ENCODE measurements at regions not wholly inside any gene's neighbourhood (a gene's known extent, or its start where the extent isn't known, plus 50 kb on each side); places are given as distances from the start of the nearest gene placed in this dataset.

GRCh38 chr3:90056281-90057032, 949.0 kb downstream of the EPHA3 start:
- TF ChIP-seq CTCF (IDR thresholded peaks at IDR 0.05; ENCODE audit: low read depth, low read length), result no peak
- in situ Hi-C loops (cut with HindIII; ENCODE audit: low sequenced_read_pairs), result no loop called here
- no peak for DNase-seq (ENCODE audit: low read depth, low spot score)
- no peak overlapping the region for H3K4me3 ChIP-seq (ENCODE audit: low read depth, low read length)

DNA sequence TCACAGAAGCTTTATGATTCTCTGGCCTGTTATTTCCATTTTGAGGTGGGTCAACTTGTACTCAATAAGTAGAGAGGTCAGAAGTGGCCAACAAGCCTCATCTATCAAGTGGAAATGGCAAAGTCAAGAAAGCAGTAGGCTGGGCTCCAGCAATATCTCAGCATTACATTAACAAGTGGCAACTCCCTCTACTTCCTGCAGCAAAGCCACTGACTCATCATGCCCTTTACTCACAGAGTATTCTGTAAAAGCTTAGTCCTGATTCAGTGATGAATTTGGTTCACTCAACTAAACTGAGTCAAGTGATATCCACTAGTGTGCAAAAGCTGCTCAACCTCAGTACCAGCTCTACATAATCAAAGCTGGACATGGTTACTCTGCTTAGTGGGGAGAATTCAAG, 954.6 kb downstream of the EPHA3 start:
- TF ChIP-seq CTCF (IDR thresholded peaks at IDR 0.05; ENCODE audit: low read depth, low read length), result no peak
- in situ Hi-C loops (cut with HindIII; ENCODE audit: low sequenced_read_pairs), result no loop called here
- DNase-seq (ENCODE audit: low read depth, low spot score), result peak; percentile 40
- H3K4me3 ChIP-seq (ENCODE audit: low read depth, low read length), result no peak overlapping the region

GRCh38 chr3:90062631-90063200, 955.3 kb downstream of the EPHA3 start:
- no peak for DNase-seq (ENCODE audit: low read depth, low spot score)
- H3K4me3 ChIP-seq (ENCODE audit: low read depth, low read length), result no peak overlapping the region
- in situ Hi-C loops (cut with HindIII; ENCODE audit: low sequenced_read_pairs), result no loop called here
- no peak for TF ChIP-seq CTCF (IDR thresholded peaks at IDR 0.05; ENCODE audit: low read depth, low read length)

GRCh38 chr3:90068783-90069182, 961.4 kb downstream of the EPHA3 start:
- no peak for DNase-seq (ENCODE audit: low read depth, low spot score)
- no peak overlapping the region for H3K4me3 ChIP-seq (ENCODE audit: low read depth, low read length)
- in situ Hi-C loops (cut with HindIII; ENCODE audit: low sequenced_read_pairs), result no loop called here
- TF ChIP-seq CTCF (IDR thresholded peaks at IDR 0.05; ENCODE audit: low read depth, low read length), result no peak

DNA sequence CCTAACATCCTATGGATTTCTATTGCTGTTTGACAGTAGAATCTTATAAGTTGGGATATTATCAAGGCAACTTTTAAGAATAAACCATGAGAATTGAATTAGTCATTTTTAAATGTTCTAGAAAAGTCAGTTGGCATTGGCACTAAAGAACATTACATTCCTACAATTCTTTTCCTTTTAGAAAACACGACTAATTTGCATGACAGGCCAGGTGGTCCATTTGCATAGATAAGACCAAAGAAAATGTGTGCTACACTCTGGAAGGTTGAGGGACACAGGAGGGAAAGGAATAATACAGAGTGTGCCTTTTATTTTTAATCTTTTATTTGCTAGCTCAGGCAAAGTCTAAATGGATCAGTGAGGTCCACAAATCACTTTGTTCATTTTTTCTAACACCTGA, 962.3 kb downstream of the EPHA3 start:
- in situ Hi-C loops (cut with HindIII; ENCODE audit: low sequenced_read_pairs), result no loop called here
- no peak overlapping the region for H3K4me3 ChIP-seq (ENCODE audit: low read depth, low read length)
- TF ChIP-seq CTCF (IDR thresholded peaks at IDR 0.05; ENCODE audit: low read depth, low read length), result no peak
- peak; percentile 23 for DNase-seq (ENCODE audit: low read depth, low spot score)

DNA sequence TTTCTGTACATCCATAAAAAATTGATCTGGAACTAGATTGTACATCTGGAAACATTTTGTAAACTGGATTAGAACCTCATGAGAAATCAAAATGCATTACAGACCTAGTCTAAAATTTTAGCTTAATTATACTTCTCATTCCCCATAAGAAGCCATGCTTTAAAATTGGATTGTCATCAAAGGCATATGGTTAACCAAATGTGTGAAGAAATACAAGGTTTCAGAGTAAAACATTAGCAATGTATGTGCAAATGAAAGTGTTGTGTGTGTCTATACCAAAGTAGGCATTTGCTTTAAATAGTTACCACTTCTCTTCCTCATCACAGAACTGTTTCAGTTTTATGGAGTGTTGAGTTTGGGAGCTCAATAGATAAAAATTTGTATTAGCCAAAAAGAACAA, 968.7 kb downstream of the EPHA3 start:
- no peak for TF ChIP-seq CTCF (IDR thresholded peaks at IDR 0.05; ENCODE audit: low read depth, low read length)
- in situ Hi-C loops (cut with HindIII; ENCODE audit: low sequenced_read_pairs), result no loop called here
- no peak for DNase-seq (ENCODE audit: low read depth, low spot score)
- H3K4me3 ChIP-seq (ENCODE audit: low read depth, low read length), result no peak overlapping the region

All from astrocyte of the spinal cord (primary cell).